ENCODE measurements at regions not wholly inside any gene's neighbourhood (a gene's known extent, or its start where the extent isn't known, plus 50 kb on each side); places are given as distances from the start of the nearest gene placed in this dataset.

DNA sequence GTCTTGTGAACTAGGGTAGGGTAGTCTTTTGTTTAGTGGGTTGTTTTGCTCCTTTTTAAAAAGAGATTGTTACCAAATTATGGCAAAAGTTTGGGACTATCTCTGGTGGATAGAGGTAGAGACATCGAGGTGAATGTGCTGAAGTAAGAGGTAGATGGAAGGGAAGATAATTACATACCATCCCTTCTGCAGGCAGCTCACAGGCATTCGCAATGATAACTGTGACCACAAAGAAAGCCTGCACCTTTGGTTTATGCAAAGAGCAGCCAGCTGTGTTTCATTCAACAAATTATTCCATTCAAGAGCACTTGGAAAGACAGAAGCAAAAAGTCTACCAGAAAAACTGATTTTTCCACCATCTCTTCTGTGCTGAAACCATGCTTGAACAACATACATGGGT, 155.6 kb downstream of the GATB start:
- TF ChIP-seq, protein P1, sequence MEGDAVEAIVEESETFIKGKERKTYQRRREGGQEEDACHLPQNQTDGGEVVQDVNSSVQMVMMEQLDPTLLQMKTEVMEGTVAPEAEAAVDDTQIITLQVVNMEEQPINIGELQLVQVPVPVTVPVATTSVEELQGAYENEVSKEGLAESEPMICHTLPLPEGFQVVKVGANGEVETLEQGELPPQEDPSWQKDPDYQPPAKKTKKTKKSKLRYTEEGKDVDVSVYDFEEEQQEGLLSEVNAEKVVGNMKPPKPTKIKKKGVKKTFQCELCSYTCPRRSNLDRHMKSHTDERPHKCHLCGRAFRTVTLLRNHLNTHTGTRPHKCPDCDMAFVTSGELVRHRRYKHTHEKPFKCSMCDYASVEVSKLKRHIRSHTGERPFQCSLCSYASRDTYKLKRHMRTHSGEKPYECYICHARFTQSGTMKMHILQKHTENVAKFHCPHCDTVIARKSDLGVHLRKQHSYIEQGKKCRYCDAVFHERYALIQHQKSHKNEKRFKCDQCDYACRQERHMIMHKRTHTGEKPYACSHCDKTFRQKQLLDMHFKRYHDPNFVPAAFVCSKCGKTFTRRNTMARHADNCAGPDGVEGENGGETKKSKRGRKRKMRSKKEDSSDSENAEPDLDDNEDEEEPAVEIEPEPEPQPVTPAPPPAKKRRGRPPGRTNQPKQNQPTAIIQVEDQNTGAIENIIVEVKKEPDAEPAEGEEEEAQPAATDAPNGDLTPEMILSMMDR (IDR thresholded peaks at IDR 0.05; ENCODE audit: unreplicated experiment) = no peak
- peaks cover 8% of the 10 kb centered on the region for H3K4me1 Mint-ChIP-seq (ENCODE audit: low read depth, unreplicated experiment)
- H3K27ac Mint-ChIP-seq (ENCODE audit: unreplicated experiment) = no peak overlapping the region
- BruUV-seq (replicated peaks) = no TSS peak
- H3K27me3 Mint-ChIP-seq (ENCODE audit: unreplicated experiment) = no peaks in the 10 kb centered on the region
- H3K9me3 Mint-ChIP-seq (ENCODE audit: low read depth, unreplicated experiment) = no peaks in the 10 kb centered on the region
- CTCF ChIA-PET = interaction anchor here (0.6 to 1.0 kb wide), 2 partner anchors 187 to 196 kb away, joined by 4 to 5 read pairs; partner anchors contain the start of gene FHIP1A
- H3K4me3 Mint-ChIP-seq (ENCODE audit: low read depth, unreplicated experiment) = no peak overlapping the region
- intact Hi-C loops (cut with micrococcal nuclease; ENCODE audit: unreplicated experiment) = loop anchor here (2.0 kb wide), 2 partner anchors 194 to 242 kb away; no protein-coding TSS in a partner anchor
- no peak for DNase-seq
- peaks cover 4% of the 10 kb centered on the region for H3K36me3 Mint-ChIP-seq (ENCODE audit: insufficient read depth, unreplicated experiment)

GRCh38 chr4:151606061-151606460, 154.7 kb downstream of the GATB start:
- no TSS peak for BruUV-seq (replicated peaks)
- Mint-ChIP-seq H3K4me3 (ENCODE audit: low read depth, unreplicated experiment) (no peak overlapping the region), H3K36me3 (ENCODE audit: insufficient read depth, unreplicated experiment) (peaks cover 4% of the 10 kb centered on the region), H3K27ac (ENCODE audit: unreplicated experiment) (no peak overlapping the region), H3K27me3 (ENCODE audit: unreplicated experiment) (no peaks in the 10 kb centered on the region), H3K4me1 (ENCODE audit: low read depth, unreplicated experiment) (peaks cover 8% of the 10 kb centered on the region), H3K9me3 (ENCODE audit: low read depth, unreplicated experiment) (no peaks in the 10 kb centered on the region)
- CTCF ChIA-PET = no interaction called here
- no peak for DNase-seq
- intact Hi-C loops (cut with micrococcal nuclease; ENCODE audit: unreplicated experiment) = no loop called here
- TF ChIP-seq, protein P1 (IDR thresholded peaks at IDR 0.05; ENCODE audit: unreplicated experiment) = no peak

- DNase-seq = no peak
- H3K4me3 Mint-ChIP-seq (ENCODE audit: low read depth, unreplicated experiment) = no peak overlapping the region
- BruUV-seq (replicated peaks) = no TSS peak
- CTCF ChIA-PET = no interaction called here
- no peaks in the 10 kb centered on the region for H3K4me1 Mint-ChIP-seq (ENCODE audit: low read depth, unreplicated experiment)
- H3K27me3 Mint-ChIP-seq (ENCODE audit: unreplicated experiment) = no peaks in the 10 kb centered on the region
- no peaks in the 10 kb centered on the region for H3K9me3 Mint-ChIP-seq (ENCODE audit: low read depth, unreplicated experiment)
- H3K36me3 Mint-ChIP-seq (ENCODE audit: insufficient read depth, unreplicated experiment) = no peaks in the 10 kb centered on the region
- intact Hi-C loops (cut with micrococcal nuclease; ENCODE audit: unreplicated experiment) = no loop called here
- TF ChIP-seq, protein P1 (IDR thresholded peaks at IDR 0.05; ENCODE audit: unreplicated experiment) = no peak
- no peak overlapping the region for H3K27ac Mint-ChIP-seq (ENCODE audit: unreplicated experiment)
Observed at GRCh38 chr4:151610229-151610628, 150.6 kb downstream of the GATB start.

- TF ChIP-seq, protein P1 (IDR thresholded peaks at IDR 0.05; ENCODE audit: unreplicated experiment) = no peak
- CTCF ChIA-PET = no interaction called here
- no peaks in the 10 kb centered on the region for H3K9me3 Mint-ChIP-seq (ENCODE audit: low read depth, unreplicated experiment)
- H3K4me3 Mint-ChIP-seq (ENCODE audit: low read depth, unreplicated experiment) = no peak overlapping the region
- no peaks in the 10 kb centered on the region for H3K27me3 Mint-ChIP-seq (ENCODE audit: unreplicated experiment)
- intact Hi-C loops (cut with micrococcal nuclease; ENCODE audit: unreplicated experiment) = loop anchor here (1.0 kb wide), 1 partner anchor 495 kb away; no protein-coding TSS in a partner anchor
- DNase-seq = no peak
- BruUV-seq (replicated peaks) = no TSS peak
- no peak overlapping the region for H3K27ac Mint-ChIP-seq (ENCODE audit: unreplicated experiment)
- no peaks in the 10 kb centered on the region for H3K36me3 Mint-ChIP-seq (ENCODE audit: insufficient read depth, unreplicated experiment)
- H3K4me1 Mint-ChIP-seq (ENCODE audit: low read depth, unreplicated experiment) = no peaks in the 10 kb centered on the region
Observed at GRCh38 chr4:151611960-151612359, 148.8 kb downstream of the GATB start.

All from Calu3 (cell line).